Hematopoietic multipotent progenitor cell (in vitro differentiated cells): ENCODE measurements at regions not wholly inside any gene's neighbourhood (a gene's known extent, or its start where the extent isn't known, plus 50 kb on each side); places are given as distances from the start of the nearest gene placed in this dataset.
"Not testable (repeated sequence)": the region's sequence is repeated elsewhere in the genome, so short reads cannot be mapped to it uniquely, and the experiment has no call there.

Source experiments
- DNase-seq, 3 donors: peaks; one replicate each; pipeline ENCODE4 v3.0.0-alpha.2; 2011 to 2015; ENCODE audit warnings: low read depth in 2 of 3, low spot score in 2 of 3

- DNase-seq, result not testable (repeated sequence)
Observed at GRCh38 chr17:30644287-30644686, 167.1 kb downstream of the GOSR1 start.

DNA sequence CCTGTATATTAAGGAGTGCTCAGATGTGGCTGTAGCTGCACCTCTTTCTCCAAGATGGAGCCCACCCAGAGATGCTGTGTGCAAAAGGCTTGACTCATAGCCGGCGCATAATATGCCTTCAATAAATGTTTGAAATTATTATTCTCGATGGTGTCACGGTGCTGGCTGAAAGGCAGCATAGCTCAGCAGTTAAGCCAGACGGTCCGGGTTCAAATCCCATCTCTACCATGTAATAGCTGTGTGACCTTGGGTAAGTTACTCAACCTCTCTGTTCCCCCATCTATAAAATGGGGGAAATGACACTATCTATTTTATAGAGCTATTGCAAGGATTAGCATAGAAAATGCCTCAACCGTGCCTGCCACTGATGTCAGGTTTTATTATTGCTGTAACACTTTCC is 164.2 kb downstream of the GOSR1 start:
- not testable (repeated sequence) for DNase-seq

GRCh38 chr17:30639391-30639790 is 162.2 kb downstream of the GOSR1 start:
- not testable (repeated sequence) for DNase-seq

- not testable (repeated sequence) for DNase-seq
Observed at GRCh38 chr17:30638968-30639367, 161.8 kb downstream of the GOSR1 start.

DNA sequence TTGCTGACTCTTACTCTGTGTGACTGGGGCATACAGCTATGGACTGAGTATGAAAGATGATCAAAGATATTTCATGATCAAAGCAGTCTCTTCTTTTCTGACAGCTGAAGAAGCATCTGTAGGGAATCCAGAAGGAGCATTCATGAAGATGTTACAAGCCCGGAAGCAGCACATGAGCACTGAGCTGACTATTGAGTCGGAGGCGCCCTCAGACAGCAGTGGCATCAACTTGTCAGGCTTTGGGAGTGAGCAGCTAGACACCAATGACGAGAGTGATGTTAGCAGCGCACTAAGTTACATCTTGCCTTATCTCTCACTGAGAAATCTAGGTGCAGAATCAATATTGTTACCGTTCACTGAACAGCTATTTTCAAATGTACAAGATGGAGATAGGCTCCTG is 154.4 kb downstream of the GOSR1 start:
- DNase-seq, result not testable (repeated sequence)

DNA sequence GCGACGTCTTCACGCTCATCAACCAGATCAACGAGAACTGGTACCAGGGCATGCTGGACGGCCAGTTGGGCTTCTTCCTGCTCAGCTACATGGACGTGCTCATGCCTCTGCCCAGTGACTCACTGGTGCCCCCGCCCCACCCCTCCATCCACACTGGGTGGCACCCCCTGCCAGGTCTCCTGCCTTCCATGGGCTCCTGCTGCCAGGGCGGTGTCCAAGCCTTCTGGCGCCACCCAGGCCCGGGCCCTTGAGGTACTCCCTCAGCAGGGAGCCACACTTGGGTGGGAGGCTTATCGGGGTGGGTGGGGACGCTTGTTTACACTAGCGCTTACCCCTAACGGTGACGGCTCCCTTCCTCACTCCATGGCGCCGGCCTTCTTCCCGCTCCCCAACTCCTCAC is 148.2 kb downstream of the GOSR1 start:
- not testable (repeated sequence) for DNase-seq

GRCh38 chr17:30624180-30624579 is 147.0 kb downstream of the GOSR1 start:
- DNase-seq, result not testable (repeated sequence)

DNA sequence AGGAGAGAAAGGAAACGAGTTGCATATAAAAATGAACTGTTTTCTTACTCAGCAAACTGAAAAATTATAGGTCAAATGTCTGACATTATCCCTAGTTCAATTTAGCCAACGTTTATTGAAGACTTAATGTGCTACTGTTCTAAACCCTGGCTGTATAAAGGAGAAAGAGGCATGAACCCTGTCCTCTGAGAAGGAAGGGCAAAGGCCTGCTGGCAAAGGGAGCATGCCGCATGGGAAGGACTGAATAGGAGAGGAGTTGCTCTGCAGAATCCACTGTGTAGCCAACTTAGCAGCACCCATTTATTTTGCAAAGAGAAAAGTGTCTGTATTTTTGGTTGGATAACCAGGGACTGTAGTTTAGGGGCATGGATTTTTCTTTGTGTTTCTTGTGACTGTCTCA is 132.5 kb downstream of the GOSR1 start:
- DNase-seq, result not testable (repeated sequence)

DNA sequence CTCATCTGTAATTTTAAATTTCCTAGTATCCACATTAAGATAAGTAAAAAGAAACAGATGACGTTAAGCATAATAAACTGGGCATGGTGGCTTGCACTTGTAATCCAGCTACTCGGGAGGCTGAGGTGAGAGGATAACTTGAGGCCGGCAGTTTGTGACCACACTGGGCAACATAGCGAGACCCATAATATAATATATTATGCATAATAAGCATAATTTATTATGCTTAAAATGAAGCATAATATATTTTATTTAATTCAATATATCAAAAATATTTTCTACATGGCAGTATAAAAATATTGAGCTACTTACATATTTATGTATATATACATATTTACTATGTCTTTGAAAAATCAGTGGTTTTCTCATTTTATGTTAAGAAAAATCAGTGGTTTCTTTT is 128.3 kb downstream of the GOSR1 start:
- DNase-seq, result no peak

DNA sequence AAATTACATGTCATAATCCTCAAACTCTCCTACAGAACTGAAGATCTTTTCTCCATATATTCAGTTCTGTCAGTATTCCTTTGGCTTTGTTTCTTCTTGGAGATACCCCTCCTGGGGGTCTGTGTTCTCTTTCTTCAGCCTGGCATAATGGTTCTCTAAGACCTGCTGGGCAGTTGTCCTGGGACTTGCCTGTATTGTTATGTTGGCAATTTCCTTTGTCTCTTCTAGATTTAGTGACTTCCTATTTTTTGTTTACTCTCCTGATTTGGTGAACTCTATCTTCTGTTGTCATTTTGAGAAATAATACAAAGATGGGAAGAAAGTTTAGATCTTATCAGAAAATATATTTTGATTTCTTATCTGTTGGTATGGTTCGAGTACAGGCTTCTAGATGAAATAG is 127.8 kb downstream of the GOSR1 start:
- no peak for DNase-seq

GRCh38 chr17:30602396-30602795 is 125.2 kb downstream of the GOSR1 start:
- not testable (repeated sequence) for DNase-seq

GRCh38 chr17:30601984-30602383 is 124.8 kb downstream of the GOSR1 start:
- DNase-seq, result not testable (repeated sequence)

DNA sequence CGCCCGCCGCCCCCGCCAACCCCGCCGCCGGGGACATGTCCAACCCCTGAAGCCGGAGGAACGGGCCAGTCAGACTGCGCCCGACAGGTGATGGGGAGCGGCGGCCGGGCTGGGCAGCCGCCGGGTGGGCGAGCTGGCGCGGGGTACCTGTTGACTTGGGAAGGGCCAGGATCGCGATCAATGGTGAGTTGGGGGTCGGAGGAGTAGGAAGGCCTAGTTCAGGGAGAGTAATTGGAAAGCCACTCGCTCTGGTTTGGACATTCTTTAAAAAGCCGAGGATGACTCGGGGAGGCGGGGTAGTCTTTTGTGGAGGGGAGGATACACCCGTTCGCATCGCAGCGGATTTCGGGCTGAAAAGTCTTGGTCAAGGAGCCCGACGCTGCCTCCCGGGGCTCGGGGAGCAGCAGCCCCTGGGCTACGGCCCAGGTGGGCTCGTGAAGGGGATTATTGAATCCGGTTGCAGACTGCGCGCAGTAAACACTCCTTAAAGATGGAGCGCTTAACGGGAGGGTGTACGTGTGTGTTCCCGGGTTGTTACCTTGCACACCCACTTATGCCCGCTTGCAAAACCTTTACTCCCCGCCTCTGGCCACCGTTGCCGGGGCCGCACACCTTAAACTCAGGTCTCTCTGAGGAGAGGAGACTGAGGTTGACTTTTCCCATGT is 123.8 kb downstream of the GOSR1 start:
- peak; percentile 13 to 41 (median 19) for DNase-seq

DNA sequence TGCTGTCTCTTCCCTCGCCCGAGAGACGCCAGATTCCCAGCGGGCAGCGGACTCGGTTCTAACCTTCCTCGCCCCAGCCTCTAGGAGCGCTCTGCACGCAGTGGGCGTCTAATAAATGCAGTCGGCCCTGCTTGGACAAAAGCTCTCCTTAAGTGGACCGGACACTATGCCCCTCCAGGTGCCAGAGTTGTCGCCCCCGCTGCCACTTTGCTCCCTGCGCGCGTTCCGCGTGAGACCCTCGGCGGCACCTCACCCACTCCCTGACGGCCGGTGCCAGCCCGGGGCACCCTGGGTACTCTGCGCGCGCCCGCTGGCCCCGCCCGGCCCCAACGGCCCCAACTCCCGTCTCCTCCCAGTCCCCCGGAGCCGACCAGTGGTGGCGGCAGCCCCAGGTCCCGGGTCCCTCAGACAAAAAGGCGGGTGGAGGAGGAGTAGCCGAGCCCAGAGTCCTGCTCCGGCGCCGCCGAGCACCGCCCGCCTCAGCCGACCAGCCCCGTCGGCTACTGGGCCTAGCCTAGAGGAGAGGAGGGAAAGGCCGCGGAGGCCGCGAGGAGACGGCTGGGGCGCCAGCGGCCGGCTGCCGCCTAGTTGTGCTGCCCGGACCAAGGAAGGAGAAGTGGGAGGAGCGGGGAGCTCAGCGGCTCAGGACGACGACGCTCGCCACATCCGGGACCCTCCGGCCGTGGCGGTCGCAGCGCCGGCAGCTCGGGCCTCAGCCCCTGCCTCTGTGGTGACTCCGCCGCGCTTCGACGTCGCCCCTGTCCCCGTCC is 123.0 kb downstream of the GOSR1 start:
- peak; percentile 26 to 86 (median 82) for DNase-seq

DNA sequence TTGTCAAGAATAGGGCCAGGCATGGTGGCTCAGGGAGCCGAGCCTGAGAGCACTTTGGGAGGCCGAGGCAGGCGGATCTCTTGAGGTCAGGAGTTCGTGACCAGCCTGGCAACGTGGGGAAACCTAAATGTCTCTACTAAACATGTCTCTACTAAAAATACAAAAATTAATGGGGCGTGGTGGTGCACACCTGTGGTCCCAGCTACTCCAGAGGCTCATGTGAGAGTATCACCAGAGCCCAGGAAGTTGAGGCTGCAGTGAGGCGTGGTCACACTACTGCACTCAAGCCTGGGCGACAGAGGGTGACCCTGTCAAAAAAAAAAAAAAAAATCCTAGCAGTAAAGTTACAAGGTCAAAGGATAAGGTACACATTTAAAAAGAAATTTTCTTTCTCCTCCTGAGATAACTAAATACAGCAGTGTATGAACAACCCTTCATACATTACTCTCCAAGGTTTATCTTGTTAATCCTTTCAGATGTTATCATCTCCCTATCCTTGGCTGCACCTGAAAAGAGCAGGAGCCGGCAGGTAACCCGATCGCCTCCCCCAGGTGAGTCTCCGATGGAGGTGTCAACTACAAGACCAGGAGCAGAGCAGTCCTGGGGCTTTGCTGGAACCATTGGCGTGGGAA is 122.3 kb downstream of the GOSR1 start:
- DNase-seq, result no peak

GRCh38 chr17:30597776-30598288 is 120.6 kb downstream of the GOSR1 start:
- no peak for DNase-seq

- DNase-seq, result not testable (repeated sequence)
Observed at GRCh38 chr17:30596948-30597775, 120.0 kb downstream of the GOSR1 start.

DNA sequence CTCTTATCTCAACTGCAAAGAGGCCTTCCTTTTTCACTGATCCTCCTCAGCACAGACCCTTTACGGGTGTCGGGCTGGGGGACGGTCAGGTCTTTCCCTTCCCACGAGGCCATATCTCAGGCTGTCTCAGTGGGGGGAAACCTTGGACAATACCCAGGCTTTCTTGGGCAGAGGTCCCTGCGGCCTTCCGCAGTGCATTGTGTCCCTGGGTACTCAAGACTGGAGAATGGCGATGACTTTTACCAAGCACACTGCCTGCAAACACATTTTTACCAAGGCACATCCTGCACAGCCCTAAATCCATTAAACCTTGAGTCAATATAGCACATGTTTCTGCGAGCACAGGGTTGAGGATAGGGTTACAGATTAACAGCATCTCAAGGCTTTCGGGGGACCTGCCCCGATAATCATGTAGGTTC is 117.8 kb downstream of the GOSR1 start:
- DNase-seq, result not testable (repeated sequence)

GRCh38 chr17:30594223-30594952 is 117.2 kb downstream of the GOSR1 start:
- no peak for DNase-seq
